Trophoblast cell (in vitro differentiated cells and primary cell): ENCODE measurements at regions not wholly inside any gene's neighbourhood (a gene's known extent, or its start where the extent isn't known, plus 50 kb on each side); places are given as distances from the start of the nearest gene placed in this dataset.

Source experiments
- DNase-seq, 2 donors: peaks; one replicate each; pipeline ENCODE4 v3.0.0-alpha.2; 2016
- H2AFZ ChIP-seq: 2 replicates; pipeline ENCODE4 v1.6.1; 2013; ENCODE audit warnings: low read length, moderate library complexity, mild to moderate bottlenecking; ENCODE audit not compliant: insufficient read depth, poor library complexity
- H2AK5ac ChIP-seq: 2 replicates; pipeline ENCODE4 v1.6.1; 2013; ENCODE audit warnings: mild to moderate bottlenecking, low read length
- H2BK120ac ChIP-seq: 2 replicates; pipeline ENCODE4 v1.6.1; 2013; ENCODE audit warnings: low read length, mild to moderate bottlenecking, moderate library complexity; ENCODE audit not compliant: insufficient read depth, poor library complexity
- H2BK12ac ChIP-seq: 2 replicates; pipeline ENCODE4 v1.6.1; 2013; ENCODE audit warnings: mild to moderate bottlenecking, low read length, moderate library complexity
- H2BK5ac ChIP-seq: 2 replicates; pipeline ENCODE4 v1.6.1; 2013; ENCODE audit warnings: low read length, low read depth, moderate library complexity, mild to moderate bottlenecking; ENCODE audit not compliant: poor library complexity
- H3K14ac ChIP-seq: 2 replicates; pipeline ENCODE4 v1.6.1; 2013; ENCODE audit warnings: mild to moderate bottlenecking, low read length
- H3K18ac ChIP-seq: 2 replicates; pipeline ENCODE4 v1.6.1; 2013; ENCODE audit warnings: mild to moderate bottlenecking, low read length
- H3K23ac ChIP-seq: 2 replicates; pipeline ENCODE4 v1.6.1; 2013; ENCODE audit warnings: low read length
- H3K27ac ChIP-seq: 2 replicates; pipeline ENCODE4 v1.5.1; 2013; ENCODE audit warnings: low read depth, mild to moderate bottlenecking, inconsistent platforms, low read length, moderate library complexity
- H3K27me3 ChIP-seq: 2 replicates; pipeline ENCODE4 v1.6.1; 2013; ENCODE audit warnings: inconsistent platforms, mild to moderate bottlenecking, low read length, moderate library complexity; ENCODE audit not compliant: insufficient read depth
- H3K36me3 ChIP-seq, 2 experiments: 1 replicate in 1 of 2; 2 replicates in 1 of 2; pipeline ENCODE4 v1.6.1; 2013; ENCODE audit warnings: low read length in 2 of 2, mild to moderate bottlenecking in 2 of 2, moderate library complexity in 1 of 2; ENCODE audit not compliant: insufficient read depth in 2 of 2, control insufficient read depth in 1 of 2
- H3K4ac ChIP-seq: 2 replicates; pipeline ENCODE4 v1.6.1; 2013; ENCODE audit warnings: low read depth, mild to moderate bottlenecking, low read length, moderate library complexity
- H3K4me1 ChIP-seq, 2 experiments: 1 replicate in 1 of 2; 2 replicates in 1 of 2; pipeline ENCODE4 v1.6.1; 2013; ENCODE audit warnings: low read length in 2 of 2, mild to moderate bottlenecking in 2 of 2, moderate library complexity in 1 of 2; ENCODE audit not compliant: insufficient read depth in 2 of 2, control insufficient read depth in 1 of 2
- H3K4me2 ChIP-seq: 2 replicates; pipeline ENCODE4 v1.6.1; 2013; ENCODE audit warnings: inconsistent platforms, mild to moderate bottlenecking, low read length, moderate library complexity
- H3K4me3 ChIP-seq: 2 replicates; pipeline ENCODE4 v1.5.1; 2013; ENCODE audit warnings: mild to moderate bottlenecking, low read depth, low read length, inconsistent platforms
- H3K79me1 ChIP-seq: one replicate; pipeline ENCODE4 v1.6.1; 2013; ENCODE audit warnings: low read length
- H3K79me2 ChIP-seq: 2 replicates; pipeline ENCODE4 v1.6.1; 2013; ENCODE audit warnings: low read length, mild to moderate bottlenecking; ENCODE audit not compliant: control insufficient read depth, insufficient read depth, poor library complexity
- H3K9ac ChIP-seq: 2 replicates; pipeline ENCODE4 v1.6.1; 2013; ENCODE audit warnings: mild to moderate bottlenecking, low read length
- H3K9me3 ChIP-seq: 2 replicates; pipeline ENCODE4 v1.6.1; 2013; ENCODE audit warnings: low read depth, mild to moderate bottlenecking, control low read depth, inconsistent platforms, low read length; ENCODE audit not compliant: insufficient read depth
- H4K12ac ChIP-seq: 2 replicates; pipeline ENCODE4 v1.6.1; 2013; ENCODE audit warnings: low read depth, mild to moderate bottlenecking, low read length, moderate library complexity
- H4K8ac ChIP-seq: 2 replicates; pipeline ENCODE4 v1.6.1; 2013; ENCODE audit warnings: low read depth, mild to moderate bottlenecking, low read length, moderate library complexity
- H4K91ac ChIP-seq: one replicate; pipeline ENCODE4 v1.6.1; 2013; ENCODE audit warnings: low read depth, mild to moderate bottlenecking, low read length, moderate library complexity
- WGBS: extraction: QIAGEN DNeasy Blood & Tissue Kit; methylation state at CpG from one replicate; pipeline ENCODE4 v1.1.7; 2013; ENCODE audit warnings: missing lambda C conversion rate; ENCODE audit not compliant: insufficient read length, insufficient coverage; ENCODE audit errors: extremely low coverage; 5-methylcytosine and 5-hydroxymethylcytosine counted together

DNA sequence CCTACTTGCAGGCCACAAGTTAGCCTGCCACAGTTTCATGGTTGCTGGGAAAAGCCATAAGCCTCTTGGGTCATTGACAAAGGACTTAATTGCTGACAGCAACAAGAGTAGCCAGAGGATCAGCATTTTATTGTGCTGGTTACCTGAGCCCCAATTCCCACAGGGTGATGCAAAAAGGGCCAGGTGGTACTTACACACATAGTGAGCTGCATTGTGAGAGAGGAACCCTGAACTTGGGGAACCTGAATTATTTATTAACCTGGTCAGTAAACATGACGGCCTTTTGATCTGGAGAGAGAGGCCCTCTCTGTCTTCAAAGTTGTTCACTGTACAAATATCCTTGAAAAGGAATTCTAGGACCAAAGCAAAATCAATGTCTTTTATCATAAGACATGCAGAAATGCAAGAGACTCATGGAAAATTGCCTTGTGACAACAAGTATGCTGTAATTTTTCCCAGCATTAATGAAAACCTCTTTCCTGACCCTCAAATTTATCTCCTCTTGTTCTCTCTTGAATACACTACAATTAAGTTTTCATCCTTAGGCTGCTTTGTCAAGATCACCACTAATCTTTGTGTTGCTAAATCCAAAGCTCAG, 102.9 kb upstream of the PHYHIPL start:
- no peak overlapping the region for H3K4me3 ChIP-seq
- H3K27me3 ChIP-seq = no peaks in the 10 kb centered on the region
- no peaks in the 10 kb centered on the region for H3K36me3 ChIP-seq
- H2AK5ac ChIP-seq = no peak overlapping the region
- no peak overlapping the region for H3K4ac ChIP-seq
- no peaks in the 10 kb centered on the region for H3K79me1 ChIP-seq
- H4K12ac ChIP-seq = no peak overlapping the region
- no peak overlapping the region for H4K8ac ChIP-seq
- H3K79me2 ChIP-seq = no peaks in the 10 kb centered on the region
- H2BK5ac ChIP-seq = no peak overlapping the region
- H2BK120ac ChIP-seq = no peak overlapping the region
- no peak overlapping the region for H4K91ac ChIP-seq
- H3K14ac ChIP-seq = no peak overlapping the region
- no CpG with 5 or more reads among the region's 1 CpG for WGBS
- H3K4me2 ChIP-seq = no peak overlapping the region
- H3K23ac ChIP-seq = no peak overlapping the region
- H2BK12ac ChIP-seq = no peak overlapping the region
- H3K9me3 ChIP-seq = no peaks in the 10 kb centered on the region
- H3K18ac ChIP-seq = no peak overlapping the region
- H3K27ac ChIP-seq = no peak overlapping the region
- H2AFZ ChIP-seq = no peak overlapping the region
- DNase-seq = no peak
- H3K4me1 ChIP-seq = no peaks in the 10 kb centered on the region
- H3K9ac ChIP-seq = no peak overlapping the region

- Histone ChIP-seq H3K79me1 (no peaks in the 10 kb centered on the region), H3K36me3 (no peaks in the 10 kb centered on the region), H3K4me1 (no peaks in the 10 kb centered on the region), H4K12ac (no peak overlapping the region), H3K27me3 (no peaks in the 10 kb centered on the region), H3K4ac (no peak overlapping the region), H4K91ac (no peak overlapping the region), H2BK5ac (no peak overlapping the region), H3K79me2 (no peaks in the 10 kb centered on the region), H3K23ac (no peak overlapping the region), H3K18ac (no peak overlapping the region), H2AK5ac (no peak overlapping the region), H2AFZ (no peak overlapping the region), H3K4me2 (no peak overlapping the region), H3K9ac (no peak overlapping the region), H2BK120ac (no peak overlapping the region), H3K4me3 (no peak overlapping the region), H3K27ac (no peak overlapping the region), H3K14ac (no peak overlapping the region), H2BK12ac (no peak overlapping the region), H4K8ac (no peak overlapping the region), H3K9me3 (no peaks in the 10 kb centered on the region)
- WGBS = no CpG with 5 or more reads among the region's 1 CpG
- DNase-seq = no peak
These were observed 100.9 kb upstream of the PHYHIPL start for GRCh38 chr10:59075576-59075975.

GRCh38 chr10:59077855-59078254, 98.6 kb upstream of the PHYHIPL start:
- no CpG with 5 or more reads among the region's 2 CpGs for WGBS
- Histone ChIP-seq H2AK5ac (no peak overlapping the region), H3K79me1 (no peaks in the 10 kb centered on the region), H2BK5ac (no peak overlapping the region), H3K14ac (no peak overlapping the region), H3K36me3 (no peaks in the 10 kb centered on the region), H3K23ac (no peak overlapping the region), H3K4me1 (no peaks in the 10 kb centered on the region), H4K12ac (no peak overlapping the region), H3K18ac (no peak overlapping the region), H3K4me2 (no peak overlapping the region), H3K4ac (no peak overlapping the region), H2BK120ac (no peak overlapping the region), H2BK12ac (no peak overlapping the region), H3K9me3 (no peaks in the 10 kb centered on the region), H3K79me2 (no peaks in the 10 kb centered on the region), H2AFZ (no peak overlapping the region), H4K8ac (no peak overlapping the region), H3K27ac (no peak overlapping the region), H3K4me3 (no peak overlapping the region), H3K27me3 (no peaks in the 10 kb centered on the region), H4K91ac (no peak overlapping the region), H3K9ac (no peak overlapping the region)
- no peak for DNase-seq

DNA sequence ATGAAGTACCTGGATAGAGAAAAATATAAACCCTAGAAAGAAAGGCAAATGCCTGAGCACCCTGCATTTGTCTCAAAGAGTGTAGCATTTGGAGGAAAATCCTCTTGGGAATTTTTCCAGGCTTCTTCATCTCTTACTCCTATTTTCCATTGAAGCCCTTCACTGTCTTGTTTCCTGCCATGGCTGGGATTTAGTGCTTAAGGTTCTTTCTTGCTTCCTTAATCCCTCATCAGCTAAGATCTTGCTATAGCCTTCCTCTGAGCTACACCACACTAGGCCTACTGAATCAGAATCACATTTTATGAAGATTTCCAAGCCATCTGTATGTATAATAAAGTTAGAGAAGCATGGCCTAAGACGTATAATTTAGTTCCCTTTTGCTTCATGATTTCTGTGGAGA, 97.5 kb upstream of the PHYHIPL start:
- H3K4ac ChIP-seq = no peak overlapping the region

More for the DNA sequence above, 97.5 kb upstream of the PHYHIPL start:
- H2BK120ac ChIP-seq = no peak overlapping the region
- no peak overlapping the region for H3K27ac ChIP-seq
- no peak overlapping the region for H2AFZ ChIP-seq
- no peak overlapping the region for H4K12ac ChIP-seq
- no peaks in the 10 kb centered on the region for H3K27me3 ChIP-seq
- no peak overlapping the region for H2BK12ac ChIP-seq
- H3K18ac ChIP-seq = no peak overlapping the region
- no peak overlapping the region for H3K14ac ChIP-seq
- H3K79me1 ChIP-seq = no peaks in the 10 kb centered on the region
- WGBS = no CpG with 5 or more reads among the region's 1 CpG
- no peaks in the 10 kb centered on the region for H3K9me3 ChIP-seq
- no peak overlapping the region for H3K9ac ChIP-seq
- H3K4me3 ChIP-seq = no peak overlapping the region
- no peaks in the 10 kb centered on the region for H3K79me2 ChIP-seq
- no peak overlapping the region for H2BK5ac ChIP-seq
- H4K8ac ChIP-seq = no peak overlapping the region
- no peaks in the 10 kb centered on the region for H3K36me3 ChIP-seq
- H4K91ac ChIP-seq = no peak overlapping the region
- no peaks in the 10 kb centered on the region for H3K4me1 ChIP-seq
- no peak overlapping the region for H2AK5ac ChIP-seq
- DNase-seq = no peak
- H3K23ac ChIP-seq = no peak overlapping the region
- no peak overlapping the region for H3K4me2 ChIP-seq
